DOHH2 (cell line): ENCODE measurements at regions not wholly inside any gene's neighbourhood (a gene's known extent, or its start where the extent isn't known, plus 50 kb on each side); places are given as distances from the start of the nearest gene placed in this dataset.

Experiments used
- EZH2phosphoT487 ChIP-seq: fragments of 200-600 bp; sonication (generic); IDR thresholded peaks from 2 replicates; pipeline ENCODE4 v1.6.1; 2017; ENCODE audit warnings: borderline replicate concordance, mild to moderate bottlenecking, antibody characterized with exemption, low read length, moderate library complexity, mixed read lengths
- TF ChIP-seq, protein P1 (sequence below): fragments of 200-600 bp; sonication (generic); IDR thresholded peaks from one replicate; pipeline ENCODE4 v1.5.1; 2014; ENCODE audit warnings: antibody characterized with exemption, mild to moderate bottlenecking, low read depth, low read length; ENCODE audit not compliant: poor library complexity, severe bottlenecking

DNA sequence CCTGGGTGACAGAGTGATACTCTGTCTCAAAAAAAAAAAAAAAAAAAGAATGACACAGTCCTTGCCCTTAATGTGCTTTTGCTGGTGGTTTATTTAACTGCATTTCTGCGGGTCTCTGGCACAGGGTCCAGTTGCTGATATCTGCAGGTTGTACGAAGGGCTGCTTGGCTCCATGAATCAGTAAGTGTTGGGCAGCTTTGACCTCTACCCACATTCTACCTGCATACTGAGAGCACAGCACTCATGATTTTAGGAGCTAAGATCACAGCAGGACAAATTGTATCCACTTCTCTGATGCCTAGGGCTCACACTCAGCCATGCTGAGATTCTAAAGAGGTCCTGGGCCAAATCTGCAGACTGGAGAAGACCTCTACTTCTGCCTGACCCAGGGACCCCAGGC is 119.4 kb upstream of the MYCN start:
- TF ChIP-seq, protein P1, sequence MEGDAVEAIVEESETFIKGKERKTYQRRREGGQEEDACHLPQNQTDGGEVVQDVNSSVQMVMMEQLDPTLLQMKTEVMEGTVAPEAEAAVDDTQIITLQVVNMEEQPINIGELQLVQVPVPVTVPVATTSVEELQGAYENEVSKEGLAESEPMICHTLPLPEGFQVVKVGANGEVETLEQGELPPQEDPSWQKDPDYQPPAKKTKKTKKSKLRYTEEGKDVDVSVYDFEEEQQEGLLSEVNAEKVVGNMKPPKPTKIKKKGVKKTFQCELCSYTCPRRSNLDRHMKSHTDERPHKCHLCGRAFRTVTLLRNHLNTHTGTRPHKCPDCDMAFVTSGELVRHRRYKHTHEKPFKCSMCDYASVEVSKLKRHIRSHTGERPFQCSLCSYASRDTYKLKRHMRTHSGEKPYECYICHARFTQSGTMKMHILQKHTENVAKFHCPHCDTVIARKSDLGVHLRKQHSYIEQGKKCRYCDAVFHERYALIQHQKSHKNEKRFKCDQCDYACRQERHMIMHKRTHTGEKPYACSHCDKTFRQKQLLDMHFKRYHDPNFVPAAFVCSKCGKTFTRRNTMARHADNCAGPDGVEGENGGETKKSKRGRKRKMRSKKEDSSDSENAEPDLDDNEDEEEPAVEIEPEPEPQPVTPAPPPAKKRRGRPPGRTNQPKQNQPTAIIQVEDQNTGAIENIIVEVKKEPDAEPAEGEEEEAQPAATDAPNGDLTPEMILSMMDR, result no peak
- TF ChIP-seq EZH2phosphoT487, result no peak
